Fibroblast of peridontal ligament (primary cell): ENCODE measurements at regions not wholly inside any gene's neighbourhood (a gene's known extent, or its start where the extent isn't known, plus 50 kb on each side); places are given as distances from the start of the nearest gene placed in this dataset.
"Not testable (repeated sequence)": the region's sequence is repeated elsewhere in the genome, so short reads cannot be mapped to it uniquely, and the experiment has no call there.

ENCODE experiments used
- DNase-seq: peaks from one replicate; pipeline ENCODE4 v3.0.0-alpha.2; 2010; ENCODE audit errors: extremely low read depth

DNA sequence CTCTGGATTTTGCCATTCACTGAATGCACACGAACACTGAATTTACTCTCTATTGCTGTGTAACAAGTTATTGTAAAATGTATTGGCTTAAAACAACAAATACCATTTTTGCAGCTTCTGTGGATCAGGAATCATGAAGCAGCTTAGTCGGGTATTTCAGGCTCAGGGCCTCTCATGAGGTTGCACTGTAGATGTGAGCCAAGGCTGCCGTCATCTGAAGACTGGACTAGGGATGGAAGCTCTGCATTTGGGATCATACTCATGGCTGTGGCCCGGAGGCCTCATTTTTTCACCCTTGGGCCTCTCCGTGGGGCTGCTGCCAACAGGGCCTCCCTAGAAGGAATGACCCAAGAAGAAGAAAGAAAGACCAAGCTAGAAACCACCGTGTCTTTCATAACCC lies 492.4 kb upstream of the CDH4 start:
- no peak for DNase-seq

- no peak for DNase-seq
These were observed 491.6 kb upstream of the CDH4 start for GRCh38 chr20:60760256-60761000.

- DNase-seq, result no peak
These were observed 491.0 kb upstream of the CDH4 start for GRCh38 chr20:60761056-60761455.

DNA sequence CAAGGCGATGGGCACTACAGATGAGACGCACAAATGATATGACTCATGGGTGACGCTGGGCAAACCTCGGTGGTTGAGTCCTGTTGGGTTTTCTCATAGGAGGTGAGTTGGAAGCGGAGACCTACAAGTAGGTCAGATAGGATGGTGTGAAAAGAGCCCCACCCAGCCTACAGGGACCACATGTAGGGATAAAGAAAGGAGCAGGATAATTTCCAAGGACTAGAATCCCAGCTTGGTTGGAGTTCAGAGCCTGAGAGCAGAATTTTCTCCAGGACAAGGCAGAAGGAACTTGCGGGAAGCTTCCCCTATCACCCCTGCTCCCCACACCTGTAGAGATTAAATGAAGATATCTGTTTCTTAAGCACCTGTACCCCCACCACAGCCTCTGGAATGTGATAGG lies 489.7 kb upstream of the CDH4 start:
- no peak for DNase-seq

- no peak for DNase-seq
These were observed 487.7 kb upstream of the CDH4 start for GRCh38 chr20:60764328-60764727.

DNA sequence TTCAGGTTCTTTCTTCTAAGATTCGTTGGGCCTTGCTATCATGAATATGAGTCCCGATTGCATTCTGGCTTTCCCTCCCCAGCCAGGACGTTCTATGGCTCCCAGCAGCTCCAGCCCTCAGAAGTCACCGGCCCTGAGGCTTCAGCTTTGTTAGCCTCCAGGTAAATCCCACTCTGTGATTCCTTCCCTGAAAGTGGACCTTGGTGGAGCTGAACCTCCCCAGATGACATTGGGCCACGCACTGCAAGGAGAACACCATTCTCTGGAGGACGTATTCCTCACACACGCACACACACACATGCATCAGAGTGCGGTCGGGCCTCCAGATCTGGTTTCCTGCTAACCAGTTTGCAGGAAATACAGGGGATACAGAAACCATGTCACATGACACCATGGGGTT lies 487.3 kb upstream of the CDH4 start:
- no peak for DNase-seq

GRCh38 chr20:60765821-60766403 lies 486.1 kb upstream of the CDH4 start:
- DNase-seq, result no peak

- no peak for DNase-seq
These were observed 483.8 kb upstream of the CDH4 start for GRCh38 chr20:60768216-60768615.

DNA sequence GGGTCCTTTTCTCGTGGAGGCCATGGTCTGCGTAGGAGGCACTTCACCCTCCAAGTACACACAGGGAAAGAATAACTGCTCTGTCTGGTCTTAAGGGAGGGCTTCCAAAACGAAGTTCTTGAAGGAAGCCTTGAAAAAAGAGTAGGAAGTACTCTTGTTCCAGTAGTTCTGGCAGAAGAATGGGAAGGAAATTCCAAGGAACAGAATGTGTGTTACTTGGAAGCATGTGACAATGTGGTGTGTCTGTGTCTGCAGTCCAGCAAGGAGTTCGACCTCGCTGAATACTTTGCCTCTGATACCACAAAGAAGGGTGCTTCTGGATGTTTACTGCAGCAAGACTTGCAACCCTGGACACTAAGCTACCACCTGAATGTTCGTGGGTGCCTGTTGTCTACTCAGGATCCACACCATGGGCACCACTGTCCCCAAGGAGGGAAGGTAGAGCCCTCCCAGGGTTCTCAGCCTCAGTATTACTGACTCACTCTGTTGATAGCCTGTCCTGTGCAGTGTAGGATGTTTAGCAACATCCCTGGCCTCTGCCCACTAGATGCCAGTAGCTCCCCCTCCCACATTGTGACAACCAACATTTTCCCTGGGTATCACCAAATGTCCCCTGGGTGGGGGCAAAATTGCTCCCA lies 471.6 kb upstream of the CDH4 start:
- DNase-seq, result no peak

DNA sequence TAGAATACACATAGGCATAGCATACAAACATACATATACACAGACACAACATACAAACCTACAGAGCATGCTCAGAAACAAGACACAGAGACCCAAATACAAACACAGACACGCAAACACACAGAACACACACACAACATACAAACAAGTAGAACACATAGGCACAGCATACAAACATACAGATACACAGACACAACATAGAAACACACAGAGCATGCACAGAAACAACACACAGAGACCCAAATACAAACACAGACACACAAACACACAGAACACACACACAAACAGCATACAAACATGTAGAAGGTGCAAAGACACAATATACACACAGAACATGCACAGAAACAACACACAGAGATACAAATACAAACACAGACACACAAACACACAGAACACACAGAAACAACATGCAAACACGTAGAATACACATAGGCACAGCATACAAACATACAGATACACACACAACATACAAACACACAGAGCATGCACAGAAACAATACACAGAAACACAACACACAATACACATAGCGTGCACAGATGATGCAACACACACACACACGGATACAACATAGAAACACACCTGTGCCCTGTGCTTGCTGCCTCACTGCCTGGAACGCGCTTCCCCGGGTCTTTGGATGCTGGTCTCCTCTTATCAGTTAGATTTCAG lies 469.0 kb upstream of the CDH4 start:
- DNase-seq, result no peak

- DNase-seq, result no peak
These were observed 466.8 kb upstream of the CDH4 start for GRCh38 chr20:60785301-60785700.

DNA sequence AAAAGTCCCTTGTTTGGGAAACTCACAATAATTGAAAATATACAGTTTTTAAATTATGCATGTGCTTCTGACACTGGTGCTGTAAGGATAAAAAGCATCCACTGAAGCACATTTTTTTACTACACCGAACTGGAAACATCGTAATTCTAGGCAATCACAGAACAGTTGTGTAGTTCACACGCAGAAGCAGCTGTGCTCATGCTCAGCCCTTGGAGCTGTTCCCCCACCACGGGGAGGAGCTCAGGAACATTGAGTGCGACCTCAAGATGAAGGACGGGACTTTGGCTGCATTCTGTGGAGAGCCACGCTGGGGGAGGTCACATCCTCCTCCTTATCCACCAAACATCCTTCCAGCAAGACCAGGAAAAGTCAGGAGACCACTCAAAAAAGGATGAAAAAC lies 466.3 kb upstream of the CDH4 start:
- DNase-seq, result no peak

DNA sequence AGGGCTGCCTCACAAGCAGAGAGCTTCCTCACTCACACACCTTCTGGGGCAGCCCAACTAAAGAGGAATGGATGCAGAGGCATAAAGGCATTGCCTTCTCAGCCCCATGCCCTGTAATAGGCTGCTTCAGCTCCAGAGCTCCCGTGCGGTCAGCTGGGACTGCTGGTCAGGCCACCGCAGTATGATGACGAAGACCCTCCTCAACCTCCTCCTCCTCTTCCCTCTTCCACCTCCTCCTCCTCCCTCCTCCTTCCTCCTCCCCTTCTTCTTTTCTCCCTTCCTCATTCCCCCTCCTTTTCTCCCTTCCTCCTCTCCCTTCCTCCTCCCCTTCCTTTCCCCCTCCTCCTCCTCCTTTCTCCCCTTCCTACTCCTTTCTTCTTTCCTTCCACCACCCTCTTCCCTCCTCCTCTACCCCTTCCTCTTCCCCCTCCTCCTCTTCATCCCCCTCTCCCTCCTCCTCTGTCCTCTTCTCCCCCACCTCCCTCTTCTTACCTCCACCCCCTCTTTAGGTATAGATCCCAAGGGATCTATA lies 465.3 kb upstream of the CDH4 start:
- no peak for DNase-seq

- no peak for DNase-seq
These were observed 464.8 kb upstream of the CDH4 start for GRCh38 chr20:60787276-60787675.

DNA sequence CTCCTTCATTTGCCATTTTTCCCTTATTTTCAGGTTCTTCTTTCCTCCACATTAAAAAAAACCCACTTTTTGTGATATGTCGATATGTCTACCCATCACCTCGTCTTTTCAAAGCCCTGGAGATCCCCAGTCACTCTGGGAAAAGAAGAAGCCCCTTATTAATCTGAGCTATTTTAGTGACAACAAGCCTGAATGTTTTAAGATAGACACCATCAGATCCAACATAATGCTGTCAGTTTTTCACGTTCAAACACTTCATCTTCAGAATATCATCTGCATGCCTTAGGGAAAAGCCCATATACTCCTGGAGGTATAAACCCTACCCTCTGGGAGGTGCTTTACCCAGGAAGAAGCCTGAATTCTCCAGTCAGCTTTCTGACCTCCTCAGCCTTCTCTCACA lies 464.0 kb upstream of the CDH4 start:
- DNase-seq, result no peak

DNA sequence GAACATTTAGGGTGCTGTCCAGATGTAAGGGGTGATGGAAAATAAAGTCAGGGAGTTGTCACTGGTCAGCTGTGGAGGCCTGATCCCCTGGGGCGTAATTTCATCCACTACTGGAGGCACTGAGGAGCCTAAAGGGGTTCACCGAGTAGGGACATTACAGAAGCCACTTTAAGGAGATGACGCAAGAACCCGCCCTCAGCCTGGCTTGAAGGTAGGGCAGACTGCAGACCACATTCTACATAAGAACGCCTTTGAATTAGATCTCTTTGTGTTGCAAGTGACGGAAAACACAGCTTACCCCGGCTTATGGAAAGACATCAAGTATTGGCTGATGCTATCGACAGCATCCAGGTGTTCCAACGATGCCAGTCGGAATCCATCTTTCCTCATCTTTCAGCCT lies 462.7 kb upstream of the CDH4 start:
- DNase-seq, result no peak

DNA sequence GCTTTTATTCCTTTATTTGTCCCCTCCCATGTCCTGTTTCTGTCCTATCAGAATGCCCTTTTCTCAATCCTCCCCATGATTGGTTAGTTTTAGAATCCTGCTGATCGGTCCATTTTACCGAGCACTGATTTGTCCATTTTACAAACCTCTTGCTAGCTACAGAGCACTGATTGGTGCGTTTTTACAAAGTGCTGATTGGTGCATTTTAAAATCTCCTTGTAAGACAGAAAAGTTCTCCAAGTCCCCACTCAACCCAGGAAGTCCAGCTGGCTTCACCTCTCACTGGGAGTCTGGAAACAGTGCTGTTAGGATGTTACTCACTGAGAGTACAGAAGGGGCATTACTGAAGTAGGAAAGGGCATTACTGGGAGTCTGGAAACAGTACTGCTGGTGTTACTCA lies 461.7 kb upstream of the CDH4 start:
- not testable (repeated sequence) for DNase-seq

GRCh38 chr20:60791823-60792222 lies 460.2 kb upstream of the CDH4 start:
- DNase-seq, result no peak

- no peak for DNase-seq
These were observed 459.1 kb upstream of the CDH4 start for GRCh38 chr20:60792941-60793340.

DNA sequence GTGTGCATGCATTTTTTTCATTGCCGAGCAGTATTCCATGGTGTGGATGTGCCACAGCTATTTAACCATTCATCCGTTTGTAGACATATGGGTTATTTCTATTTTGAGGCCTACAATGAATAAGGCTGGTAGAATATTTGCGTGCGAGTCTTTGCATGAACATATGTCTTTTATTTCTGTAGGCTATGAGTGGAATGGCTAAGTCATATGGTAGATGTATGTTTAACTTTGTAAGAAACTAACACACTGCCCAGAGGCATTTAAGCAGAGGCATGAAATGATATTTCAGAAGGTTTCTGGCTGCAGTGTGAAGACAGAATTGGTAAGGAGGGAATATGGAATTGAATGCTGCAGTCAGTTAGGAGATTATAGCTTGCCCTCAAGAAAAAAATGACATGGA lies 457.4 kb upstream of the CDH4 start:
- no peak for DNase-seq

DNA sequence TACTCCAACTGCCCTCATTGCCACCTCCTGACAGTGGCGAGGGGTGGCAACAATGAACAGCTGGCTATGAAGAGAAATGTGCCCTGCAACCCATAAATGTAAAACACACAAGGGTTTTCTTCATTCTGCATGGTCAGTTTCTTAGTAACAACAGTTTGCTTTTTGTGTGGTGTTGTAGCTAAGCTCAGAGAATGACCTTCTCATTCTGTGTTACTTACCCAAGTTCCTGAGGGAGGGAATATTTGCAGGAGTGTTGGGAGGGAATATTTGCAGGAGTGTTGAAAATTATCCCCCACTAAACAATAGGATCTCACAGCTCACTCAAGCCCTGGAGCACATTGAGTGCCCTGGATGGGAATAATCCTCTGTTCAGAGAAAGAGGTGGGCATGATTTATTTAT lies 456.4 kb upstream of the CDH4 start:
- DNase-seq, result no peak

DNA sequence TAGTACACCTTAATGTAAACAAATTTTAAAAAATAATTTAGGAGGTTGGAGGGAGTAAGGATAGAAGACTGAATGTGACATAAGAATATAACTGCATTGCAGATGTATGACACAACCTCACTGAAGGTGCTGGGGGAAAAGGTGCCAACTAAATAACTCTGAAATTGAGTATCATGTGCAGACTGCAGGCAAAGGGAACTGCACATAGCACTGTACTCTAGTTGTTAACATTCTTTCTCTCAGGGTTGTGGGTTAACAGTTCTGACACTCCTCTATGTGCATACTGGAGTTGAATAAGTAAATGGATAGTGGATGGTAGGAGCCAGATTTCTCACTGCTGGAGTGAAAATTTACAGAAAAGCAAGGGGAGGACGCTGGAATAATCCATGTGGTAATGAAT lies 451.9 kb upstream of the CDH4 start:
- DNase-seq, result no peak

DNA sequence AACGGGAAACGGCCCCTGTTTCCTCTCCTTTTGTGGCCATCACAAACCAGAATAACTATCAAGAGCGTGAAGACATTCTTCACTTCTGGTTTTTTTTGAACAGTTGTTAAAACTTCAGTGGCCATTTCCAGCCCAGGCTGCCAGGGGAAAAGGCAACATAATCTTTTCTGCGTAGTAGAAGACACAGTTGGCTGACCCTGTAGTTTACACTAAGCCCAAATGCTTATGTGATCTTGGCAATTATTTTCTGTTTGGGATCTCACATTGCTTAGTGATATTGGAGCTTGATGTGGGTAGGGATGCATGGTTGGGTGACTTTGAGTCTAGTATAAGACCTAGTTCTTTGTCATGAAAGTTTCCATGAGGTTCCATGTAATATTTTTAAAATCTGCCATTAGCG lies 449.4 kb upstream of the CDH4 start:
- no peak for DNase-seq
